ENCODE measurements at regions not wholly inside any gene's neighbourhood (a gene's known extent, or its start where the extent isn't known, plus 50 kb on each side); places are given as distances from the start of the nearest gene placed in this dataset.

- TF ChIP-seq, protein P1, sequence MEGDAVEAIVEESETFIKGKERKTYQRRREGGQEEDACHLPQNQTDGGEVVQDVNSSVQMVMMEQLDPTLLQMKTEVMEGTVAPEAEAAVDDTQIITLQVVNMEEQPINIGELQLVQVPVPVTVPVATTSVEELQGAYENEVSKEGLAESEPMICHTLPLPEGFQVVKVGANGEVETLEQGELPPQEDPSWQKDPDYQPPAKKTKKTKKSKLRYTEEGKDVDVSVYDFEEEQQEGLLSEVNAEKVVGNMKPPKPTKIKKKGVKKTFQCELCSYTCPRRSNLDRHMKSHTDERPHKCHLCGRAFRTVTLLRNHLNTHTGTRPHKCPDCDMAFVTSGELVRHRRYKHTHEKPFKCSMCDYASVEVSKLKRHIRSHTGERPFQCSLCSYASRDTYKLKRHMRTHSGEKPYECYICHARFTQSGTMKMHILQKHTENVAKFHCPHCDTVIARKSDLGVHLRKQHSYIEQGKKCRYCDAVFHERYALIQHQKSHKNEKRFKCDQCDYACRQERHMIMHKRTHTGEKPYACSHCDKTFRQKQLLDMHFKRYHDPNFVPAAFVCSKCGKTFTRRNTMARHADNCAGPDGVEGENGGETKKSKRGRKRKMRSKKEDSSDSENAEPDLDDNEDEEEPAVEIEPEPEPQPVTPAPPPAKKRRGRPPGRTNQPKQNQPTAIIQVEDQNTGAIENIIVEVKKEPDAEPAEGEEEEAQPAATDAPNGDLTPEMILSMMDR (IDR thresholded peaks at IDR 0.05), result no peak
- TF ChIP-seq POLR2AphosphoS5 (IDR thresholded peaks at IDR 0.05), result no peak
Measured at GRCh38 chr4:63459329-63459728, 949.9 kb downstream of the TECRL start.

Measured in prostate gland (tissue), 2 donors.